ENCODE measurements at regions not wholly inside any gene's neighbourhood (a gene's known extent, or its start where the extent isn't known, plus 50 kb on each side); places are given as distances from the start of the nearest gene placed in this dataset.

DNA sequence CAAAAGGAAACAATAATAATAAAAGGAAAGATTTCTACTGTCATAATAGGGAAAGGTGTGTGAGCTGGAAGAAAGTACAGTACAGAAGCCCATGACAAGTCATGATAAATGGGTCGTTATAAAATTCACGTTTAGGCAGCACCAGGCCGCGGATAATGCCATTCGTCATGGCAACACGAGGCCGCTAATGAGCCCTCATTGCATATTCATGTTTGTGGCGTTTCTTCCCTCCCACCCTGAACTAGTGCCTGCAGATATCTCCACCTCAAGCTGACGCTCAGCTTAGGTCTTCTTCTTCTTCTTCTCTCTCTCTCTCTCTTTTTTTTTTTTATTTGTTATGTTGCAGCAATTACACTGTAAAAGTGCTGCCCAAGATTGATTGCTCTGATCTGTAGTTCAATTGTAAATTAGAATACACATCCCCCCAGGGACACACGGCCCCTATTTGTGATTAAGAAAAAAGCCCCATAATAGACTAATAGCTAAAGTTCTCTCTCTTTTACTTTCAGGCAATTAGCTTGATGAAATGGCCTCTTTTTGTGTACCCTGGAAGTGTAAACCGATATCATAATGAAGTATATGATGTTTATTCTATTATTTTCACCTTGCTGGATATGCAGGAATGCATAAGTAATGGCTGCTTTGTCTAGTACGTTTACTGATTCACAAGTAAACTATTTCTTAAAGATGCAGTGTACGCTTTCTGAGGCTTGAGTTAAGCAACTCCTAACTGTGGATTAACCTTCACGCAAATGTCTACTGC, 61.9 kb upstream of the NR2F2 start:
- DNase-seq, result no peak

DNA sequence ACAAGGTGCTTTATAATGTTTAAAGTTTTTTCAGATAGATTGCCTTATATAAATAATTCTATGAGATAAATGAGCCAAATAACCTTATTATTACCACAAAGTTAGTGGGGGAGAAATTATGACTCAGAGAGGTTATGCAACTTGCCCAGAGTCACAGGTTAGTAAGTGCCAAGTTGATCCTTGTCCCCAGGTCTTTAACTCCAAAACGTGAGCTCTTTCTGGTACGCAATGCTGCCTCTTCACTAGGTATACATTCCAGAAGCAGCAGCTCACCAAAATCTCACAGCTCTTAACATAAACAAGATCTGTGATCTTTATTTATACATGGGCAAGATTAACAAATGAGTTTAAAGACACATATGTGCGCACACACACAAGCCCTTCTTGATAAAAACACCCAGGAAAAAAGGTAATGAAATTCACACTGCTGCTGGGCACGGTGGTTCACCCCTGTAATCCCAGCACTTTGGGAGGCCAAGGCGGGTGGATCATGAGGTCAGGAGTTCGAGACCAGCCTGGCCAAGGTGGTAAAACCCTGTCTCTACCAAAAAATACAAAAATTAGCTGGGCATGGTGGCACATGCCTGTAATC, 59.8 kb upstream of the NR2F2 start:
- no peak for DNase-seq

DNA sequence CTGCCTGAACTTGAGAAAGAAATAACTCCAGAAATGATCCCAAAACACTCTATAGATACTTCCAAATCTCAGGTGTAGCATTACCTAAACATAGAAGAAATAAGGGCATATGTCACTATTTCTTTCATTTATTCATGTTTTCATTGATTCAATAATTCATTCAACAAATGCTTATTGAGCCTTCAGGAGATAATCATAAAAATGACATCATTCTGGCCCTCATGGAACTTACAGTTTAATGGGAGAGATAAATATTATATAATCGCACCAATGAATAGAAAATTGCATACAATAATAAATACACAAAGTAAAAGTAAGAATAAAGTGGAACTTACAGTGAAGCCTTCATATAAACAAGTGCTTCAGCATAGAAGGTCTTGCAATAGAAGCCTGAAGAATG, 58.1 kb upstream of the NR2F2 start:
- no peak for DNase-seq

DNA sequence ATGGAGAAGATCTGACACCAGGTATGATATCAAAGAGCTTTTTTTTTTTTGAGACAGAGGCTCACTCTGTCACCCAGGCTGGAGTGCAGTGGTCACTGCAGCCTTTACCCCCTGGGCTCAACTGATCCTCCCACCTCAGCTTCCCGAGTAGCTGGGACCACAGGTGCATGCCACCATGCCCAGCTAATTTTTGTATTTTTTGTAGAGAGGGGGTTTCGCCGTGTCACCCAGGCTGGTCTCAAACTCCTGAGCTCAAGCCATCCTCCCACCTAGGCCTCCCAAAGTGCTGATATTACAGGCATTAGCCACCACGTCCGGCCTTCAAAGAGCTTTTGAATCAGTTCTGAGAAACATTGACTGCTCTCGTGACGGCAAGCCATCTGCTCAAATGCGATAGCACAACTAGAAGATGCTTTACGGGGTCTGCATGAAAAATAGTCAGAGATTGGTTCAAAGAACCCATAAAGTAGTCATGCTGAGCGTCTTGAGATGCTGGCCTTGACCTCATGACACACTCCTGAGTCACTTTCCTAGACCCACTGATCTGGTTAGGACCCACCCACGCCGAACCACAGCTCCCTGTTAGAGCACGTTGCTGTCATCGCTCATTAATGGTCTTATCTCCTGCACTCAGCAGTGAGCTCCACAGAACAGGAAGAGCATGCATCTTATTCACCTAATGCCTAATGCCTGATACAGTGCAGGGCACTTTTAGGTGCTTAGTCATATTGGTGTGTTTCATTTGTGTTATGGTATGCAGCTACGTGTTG, 57.0 kb upstream of the NR2F2 start:
- no peak for DNase-seq

DNA sequence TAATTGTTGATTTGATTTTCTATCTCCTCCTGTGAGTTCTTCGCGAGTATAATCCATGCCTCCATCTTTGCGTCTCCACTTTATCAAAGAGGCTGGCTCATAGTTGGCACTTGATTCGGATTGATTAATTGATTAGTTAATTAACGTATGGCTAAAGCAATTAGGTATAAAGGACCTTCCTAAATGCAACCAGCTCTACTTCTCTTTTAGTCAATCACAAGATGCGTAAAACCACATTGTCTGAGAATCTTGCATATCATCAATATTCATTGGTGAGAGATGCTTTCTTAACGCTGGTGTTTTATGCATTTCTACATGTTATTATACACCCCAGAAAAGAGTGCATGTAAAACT, 56.4 kb upstream of the NR2F2 start:
- DNase-seq, result no peak

DNA sequence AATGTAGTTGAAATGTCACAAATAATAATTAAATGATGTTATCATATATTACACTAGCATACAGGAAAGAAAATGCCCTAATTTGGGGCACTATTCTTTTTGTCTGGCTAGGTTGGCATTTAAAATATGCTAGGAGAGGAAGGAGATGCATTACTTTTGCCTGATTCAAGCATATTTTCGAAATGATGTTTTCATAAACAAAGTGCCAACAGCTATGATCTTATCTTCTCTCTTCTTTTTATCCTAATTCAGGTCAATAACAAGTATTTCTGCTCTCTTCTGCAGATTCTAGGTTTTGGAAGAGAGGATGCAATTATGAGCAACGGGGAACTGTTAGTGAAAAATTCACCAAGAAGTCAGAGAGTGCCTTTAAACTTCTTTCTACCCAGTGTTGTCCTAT, 55.8 kb upstream of the NR2F2 start:
- no peak for DNase-seq

DNA sequence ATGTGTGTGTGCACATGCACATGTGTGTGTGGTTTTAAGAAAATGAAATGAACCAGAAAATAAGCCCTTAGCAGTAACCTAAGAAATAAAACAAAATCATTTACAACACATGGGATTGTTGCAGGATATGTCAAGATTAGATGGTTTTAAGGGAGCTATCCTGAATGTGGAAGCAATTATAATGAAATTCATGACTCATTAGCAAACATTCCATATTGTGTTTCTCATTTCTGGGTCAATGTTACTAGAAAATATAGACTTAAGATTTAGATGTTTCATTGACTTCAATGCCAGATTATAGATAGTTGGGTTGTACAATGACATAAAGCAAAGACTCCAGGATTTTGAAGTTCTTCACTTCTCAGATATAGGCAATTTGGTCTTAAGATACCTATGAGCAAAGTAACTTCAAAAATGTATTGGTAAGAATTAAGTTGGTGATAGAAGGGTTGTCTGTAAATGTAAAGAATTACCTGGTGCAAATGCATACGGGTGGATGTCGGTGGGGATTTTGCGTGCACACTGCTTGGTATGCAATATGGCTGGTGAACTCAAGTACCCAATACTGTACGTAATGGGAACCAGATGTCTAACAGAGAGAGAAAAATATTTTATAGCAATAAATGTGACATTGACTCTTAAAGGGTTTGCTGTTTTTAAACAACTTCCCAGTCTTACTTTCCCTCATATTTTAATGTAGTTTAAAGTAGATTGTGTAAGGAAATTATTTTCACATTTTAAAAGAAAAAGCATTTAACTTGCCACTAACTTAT, 53.9 kb upstream of the NR2F2 start:
- DNase-seq, result no peak
